DND-41 (cell line): ENCODE measurements at regions not wholly inside any gene's neighbourhood (a gene's known extent, or its start where the extent isn't known, plus 50 kb on each side); places are given as distances from the start of the nearest gene placed in this dataset.

ENCODE experiments used
- CTCF ChIP-seq: IDR thresholded peaks from 2 replicates; pipeline ENCODE4 v1.5.1; 2012; ENCODE audit warnings: borderline replicate concordance, low read length, moderate library complexity, mild to moderate bottlenecking; ENCODE audit not compliant: poor library complexity, severe bottlenecking; ENCODE audit errors: extremely low read depth
- EZH2 ChIP-seq: IDR thresholded peaks from 3 replicates; pipeline ENCODE4 v1.6.1; 2012; ENCODE audit warnings: borderline replicate concordance, low read depth, mild to moderate bottlenecking, moderate library complexity, low read length, inconsistent platforms; ENCODE audit not compliant: severe bottlenecking

- TF ChIP-seq CTCF (no peak), EZH2 (no peak)
These were observed 77.4 kb downstream of the ATPSCKMT start for GRCh38 chr5:10172247-10172646.
